ENCODE measurements at regions not wholly inside any gene's neighbourhood (a gene's known extent, or its start where the extent isn't known, plus 50 kb on each side); places are given as distances from the start of the nearest gene placed in this dataset.

DNA sequence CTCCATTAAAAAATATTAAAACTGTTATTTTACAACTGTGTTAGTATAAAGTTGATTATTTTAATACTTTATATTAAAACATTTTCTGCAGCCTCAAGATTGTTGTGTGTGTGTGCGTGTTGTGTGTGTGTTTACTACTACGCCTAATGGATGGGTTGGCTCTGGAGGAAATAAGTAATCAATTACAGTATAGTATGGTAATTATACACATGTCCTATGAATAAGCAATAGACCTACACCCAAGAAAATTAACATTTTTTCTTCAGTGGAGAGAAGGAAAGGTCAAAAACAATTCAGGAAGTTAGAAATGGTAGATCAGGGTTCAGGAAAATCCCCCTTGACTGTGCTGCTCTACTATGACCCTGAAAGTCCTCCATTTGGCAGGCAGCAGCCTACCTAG lies 65.7 kb upstream of the DYRK2 start:
- dilution Hi-C loops (cut with HindIII; ENCODE audit: low sequenced_read_pairs, unreplicated experiment) (no loop called here), in situ Hi-C loops (cut with MboI; ENCODE audit: low sequenced_read_pairs) (no loop called here), intact Hi-C loops (cut with micrococcal nuclease) (no loop called here)
- Histone ChIP-seq H2AK5ac (ENCODE audit: low read depth, low read length) (no peak overlapping the region), H2AK9ac (replicated peaks; ENCODE audit: low read depth, low read length, poor library complexity) (no peak overlapping the region), H2BK20ac (ENCODE audit: low read depth, low read length) (no peak overlapping the region), H3K36me3 (ENCODE audit: control insufficient read depth, insufficient read depth, low read length) (no peaks in the 10 kb centered on the region), H3K18ac (ENCODE audit: low read depth, low read length) (no peak overlapping the region), H3K4me2 (ENCODE audit: low read depth, low read length) (no peak overlapping the region), H2BK5ac (ENCODE audit: low read depth, low read length, poor library complexity, severe bottlenecking) (no peak overlapping the region), H3K14ac (replicated peaks; ENCODE audit: low read depth, low read length) (no peak overlapping the region), H4K20me1 (ENCODE audit: insufficient read depth, low read length) (no peaks in the 10 kb centered on the region), H3K27ac (ENCODE audit: insufficient read depth, low read length) (no peak overlapping the region), H4K91ac (ENCODE audit: insufficient read depth, low read depth, low read length) (no peak overlapping the region), H3K27me3 (ENCODE audit: control insufficient read depth, insufficient read depth, low read length) (peaks cover 2% of the 10 kb centered on the region; the same call in 1 of the 2 replicates), H4K8ac (ENCODE audit: low read depth in 2 of 2, low read length in 2 of 2) (no peak overlapping the region), H3K4me1 (ENCODE audit: control insufficient read depth, insufficient read depth, low read length) (no peaks in the 10 kb centered on the region), H3K4ac (ENCODE audit: low read depth, low read length) (no peak overlapping the region), H2AFZ (replicated peaks; ENCODE audit: low read length, poor library complexity) (no peak overlapping the region), H4K5ac (ENCODE audit: low read depth, low read length) (no peak overlapping the region), H3K4me3 (ENCODE audit: insufficient read depth, low read depth, low read length) (no peak overlapping the region), H3K9ac (ENCODE audit: low read depth, low read length) (no peak overlapping the region), H2BK15ac (ENCODE audit: low read depth, low read length) (no peak overlapping the region), H3K9me1 (ENCODE audit: insufficient read depth, low read length) (no peaks in the 10 kb centered on the region), H3K79me1 (ENCODE audit: low read depth in 1 of 2, low read length in 2 of 2) (no peaks in the 10 kb centered on the region), H2BK120ac (ENCODE audit: low read depth, low read length) (no peak overlapping the region), H3K56ac (ENCODE audit: extremely low read depth, insufficient read depth, low read length) (no peak overlapping the region), H3K9me3 (ENCODE audit: control insufficient read depth, insufficient read depth, low read length) (no peaks in the 10 kb centered on the region), H3K23ac (ENCODE audit: low read depth, low read length) (no peak overlapping the region)
- no peak for DNase-seq
- no CpG with 5 or more reads among the region's 2 CpGs for WGBS, 2 experiments (ENCODE audit: extremely low coverage in 2 of 2, insufficient read length in 1 of 2)
- ATAC-seq (ENCODE audit: low read depth), result no peak
- ChIA-PET POLR2A (ENCODE audit: unreplicated experiment) (no interaction called here), CTCF (no interaction called here)
- no TSS peak for BruUV-seq (replicated peaks)
- TF ChIP-seq MXI1 (IDR thresholded peaks at IDR 0.05; ENCODE audit: borderline replicate concordance, low read depth, low read length) (no peak), CTCF (conservative IDR thresholded peaks at IDR 0.05; ENCODE audit: low read depth, low read length) (no peak), NFE2L2 (IDR thresholded peaks at IDR 0.05; ENCODE audit: low read depth, low read length) (no peak), FOS (IDR thresholded peaks at IDR 0.05; ENCODE audit: low read depth, low read length) (no peak), USF2 (IDR thresholded peaks at IDR 0.05; ENCODE audit: low read depth, low read length) (no peak), RCOR1 (IDR thresholded peaks at IDR 0.05; ENCODE audit: insufficient replicate concordance, low read length) (no peak), CHD1 (IDR thresholded peaks at IDR 0.05; ENCODE audit: low read depth, low read length) (no peak), MAFK (IDR thresholded peaks at IDR 0.05; ENCODE audit: low read depth, low read length) (no peak), BHLHE40 (IDR thresholded peaks at IDR 0.05; ENCODE audit: low read depth, low read length) (no peak), CEBPB (IDR thresholded peaks at IDR 0.05; ENCODE audit: low read depth, low read length) (no peak), ELK1 (IDR thresholded peaks at IDR 0.05; ENCODE audit: borderline replicate concordance, low read depth, low read length) (no peak), SMC3 (IDR thresholded peaks at IDR 0.05; ENCODE audit: low read depth, low read length) (no peak), RAD21 (IDR thresholded peaks at IDR 0.05; ENCODE audit: low read length) (no peak), POLR2A (IDR thresholded peaks at IDR 0.05; ENCODE audit: low read depth, low read length) (no peak), MAZ (IDR thresholded peaks at IDR 0.05; ENCODE audit: borderline replicate concordance, low read depth, low read length) (no peak), RFX5 (IDR thresholded peaks at IDR 0.05; ENCODE audit: low read depth, low read length) (no peak)
